Epithelial cell of proximal tubule (primary cell): ENCODE measurements at regions not wholly inside any gene's neighbourhood (a gene's known extent, or its start where the extent isn't known, plus 50 kb on each side); places are given as distances from the start of the nearest gene placed in this dataset.

ENCODE experiments used
- DNase-seq: peaks from one replicate; pipeline ENCODE4 v3.0.0-alpha.2; 2011; ENCODE audit warnings: low read depth
- H3K4me3 ChIP-seq: 2 replicates; pipeline ENCODE4 v1.5.1; 2011; ENCODE audit warnings: low read depth, mild to moderate bottlenecking, low read length
- CTCF ChIP-seq: conservative IDR thresholded peaks from 2 replicates; pipeline ENCODE4 v1.5.1; 2012; ENCODE audit warnings: low read depth, mild to moderate bottlenecking, low read length

DNA sequence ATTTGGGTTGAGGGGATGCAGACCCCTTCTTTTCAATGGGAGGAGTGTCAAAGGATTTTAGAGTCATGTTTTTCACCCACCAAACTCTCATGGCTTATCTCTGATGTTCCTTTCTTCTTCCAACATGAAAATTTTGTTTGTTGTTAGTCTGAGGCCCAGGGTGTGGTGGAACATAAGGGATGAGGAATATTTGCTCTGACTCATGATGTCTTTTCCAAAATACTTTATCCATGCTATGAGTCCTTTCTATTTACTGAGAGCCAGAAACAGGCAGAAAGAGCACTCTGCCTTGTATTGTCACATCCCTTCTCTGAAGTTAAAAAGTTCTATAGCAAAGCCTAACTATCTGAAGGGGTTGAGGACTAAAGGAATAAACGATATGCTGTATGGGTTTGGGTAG, 61.6 kb upstream of the GYPA start:
- no peak overlapping the region for H3K4me3 ChIP-seq
- DNase-seq = no peak
- no peak for TF ChIP-seq CTCF

DNA sequence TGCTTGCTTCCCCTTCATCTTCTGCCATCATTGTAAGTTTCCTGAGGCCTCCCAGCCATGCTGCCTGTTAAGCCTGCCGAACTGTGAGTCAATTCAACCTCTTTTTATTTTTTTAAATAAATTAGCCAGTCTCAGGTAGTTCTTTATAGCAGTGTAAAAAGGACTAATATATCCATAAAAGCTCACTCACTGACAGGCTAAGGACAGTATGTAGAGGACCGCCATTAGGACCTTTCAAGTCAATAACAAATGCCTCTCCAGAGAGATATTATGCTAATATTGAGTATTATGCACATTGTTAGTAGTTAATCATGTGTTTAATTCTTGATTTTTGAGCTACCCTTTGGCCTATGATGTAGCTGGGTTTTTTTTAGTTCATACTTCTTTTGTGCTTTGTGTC, 62.6 kb upstream of the GYPA start:
- no peak overlapping the region for H3K4me3 ChIP-seq
- no peak for TF ChIP-seq CTCF
- DNase-seq = no peak

- DNase-seq = peak; percentile 12
- no peak overlapping the region for H3K4me3 ChIP-seq
- no peak for TF ChIP-seq CTCF
Measured at GRCh38 chr4:144204431-144204830, 63.9 kb upstream of the GYPA start.

GRCh38 chr4:144206711-144207110, 66.2 kb upstream of the GYPA start:
- TF ChIP-seq CTCF = no peak
- DNase-seq = no peak
- no peak overlapping the region for H3K4me3 ChIP-seq

DNA sequence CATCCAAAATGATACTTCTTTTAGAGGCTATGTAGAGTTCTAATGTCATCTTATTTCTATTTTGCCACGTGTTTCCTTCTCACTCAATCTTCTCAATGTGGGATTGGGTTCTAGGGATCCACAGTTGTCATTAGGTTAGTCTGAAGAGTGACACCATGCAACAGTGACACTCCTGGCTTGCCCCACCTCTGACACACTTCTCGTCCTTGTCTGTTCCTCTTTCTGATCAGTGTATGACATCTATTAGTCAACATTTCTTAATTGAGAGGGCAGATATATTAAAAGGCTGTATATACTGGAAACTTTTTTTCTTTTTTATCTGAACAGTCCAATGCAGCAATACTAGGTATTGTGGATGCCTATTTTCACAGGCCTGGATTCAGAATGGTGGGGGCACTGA, 67.6 kb upstream of the GYPA start:
- no peak overlapping the region for H3K4me3 ChIP-seq
- no peak for TF ChIP-seq CTCF
- no peak for DNase-seq

- no peak for DNase-seq
- no peak for TF ChIP-seq CTCF
- H3K4me3 ChIP-seq = no peak overlapping the region
Measured at GRCh38 chr4:144209491-144209890, 69.0 kb upstream of the GYPA start.

DNA sequence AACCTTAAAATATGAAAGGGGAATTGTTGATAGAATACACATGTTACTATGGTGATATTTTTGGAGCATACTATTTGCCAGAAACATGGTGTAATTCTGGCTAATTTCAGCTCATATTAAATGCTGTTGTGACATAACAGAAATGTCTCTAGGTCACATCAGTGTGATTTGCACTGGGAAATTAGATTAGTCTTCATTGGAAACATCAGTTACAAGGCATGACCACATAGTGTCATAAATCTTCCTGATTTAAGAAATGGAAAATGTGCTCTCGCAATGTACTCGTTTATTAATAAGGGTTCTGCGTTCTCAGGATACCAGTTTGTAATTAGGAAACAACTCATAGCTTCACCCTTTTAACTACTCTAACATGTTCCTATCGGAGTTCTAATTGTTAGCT, 72.9 kb upstream of the GYPA start:
- DNase-seq = no peak
- TF ChIP-seq CTCF = no peak

More for the DNA sequence above, 72.9 kb upstream of the GYPA start:
- no peak overlapping the region for H3K4me3 ChIP-seq
